WTC11 (cell line): ENCODE measurements at regions not wholly inside any gene's neighbourhood (a gene's known extent, or its start where the extent isn't known, plus 50 kb on each side); places are given as distances from the start of the nearest gene placed in this dataset.

ENCODE experiments used
- CBFB ChIP-seq: sonication (generic); formaldehyde crosslinking; IDR thresholded peaks from 2 replicates; pipeline ENCODE4 v1.8.1; 2022; ENCODE audit warnings: mild to moderate bottlenecking, low read depth, missing genetic modification reagents
- CREB1 ChIP-seq: sonication (generic); formaldehyde crosslinking; IDR thresholded peaks from 2 replicates; pipeline ENCODE4 v1.8.0; 2023; ENCODE audit warnings: mild to moderate bottlenecking, missing genetic modification reagents
- IRF2 ChIP-seq: sonication (generic); formaldehyde crosslinking; IDR thresholded peaks from 2 replicates; pipeline ENCODE4 v1.8.0; 2022; ENCODE audit warnings: low read depth, missing genetic modification reagents, borderline replicate concordance
- MXD4 ChIP-seq: fragments of 250-450 bp; sonication (Bioruptor Pico); IDR thresholded peaks from 2 replicates; pipeline ENCODE4 v1.8.0; 2021; ENCODE audit warnings: mild to moderate bottlenecking, moderate library complexity, borderline replicate concordance
- NR2C2 ChIP-seq: sonication (generic); formaldehyde crosslinking; IDR thresholded peaks from 2 replicates; pipeline ENCODE4 v1.8.0; 2022; ENCODE audit warnings: mild to moderate bottlenecking, missing genetic modification reagents
- ZBTB21 ChIP-seq: sonication (generic); formaldehyde crosslinking; IDR thresholded peaks from 2 replicates; pipeline ENCODE4 v1.8.1; 2023; ENCODE audit warnings: mild to moderate bottlenecking, missing genetic modification reagents, borderline replicate concordance
- ZNF121 ChIP-seq: sonication (generic); formaldehyde crosslinking; IDR thresholded peaks from 2 replicates; pipeline ENCODE4 v1.8.0; 2023; ENCODE audit warnings: missing genetic modification reagents
- TF ChIP-seq, protein P1 (sequence below): fragments of 200-600 bp; IDR thresholded peaks from 2 replicates; pipeline ENCODE4 v1.8.0; 2022; ENCODE audit warnings: antibody characterized with exemption
- TF ChIP-seq, protein P2 (sequence below): sonication (generic); formaldehyde crosslinking; IDR thresholded peaks from 2 replicates; pipeline ENCODE4 v1.8.1; 2023; ENCODE audit warnings: mild to moderate bottlenecking, moderate library complexity, missing genetic modification reagents
- TF ChIP-seq, protein P3 (sequence below): fragments of 250-450 bp; sonication (Bioruptor Pico); IDR thresholded peaks from 2 replicates; pipeline ENCODE4 v1.9.0; 2021; ENCODE audit warnings: moderate library complexity, mild to moderate bottlenecking, inconsistent platforms, borderline replicate concordance

DNA sequence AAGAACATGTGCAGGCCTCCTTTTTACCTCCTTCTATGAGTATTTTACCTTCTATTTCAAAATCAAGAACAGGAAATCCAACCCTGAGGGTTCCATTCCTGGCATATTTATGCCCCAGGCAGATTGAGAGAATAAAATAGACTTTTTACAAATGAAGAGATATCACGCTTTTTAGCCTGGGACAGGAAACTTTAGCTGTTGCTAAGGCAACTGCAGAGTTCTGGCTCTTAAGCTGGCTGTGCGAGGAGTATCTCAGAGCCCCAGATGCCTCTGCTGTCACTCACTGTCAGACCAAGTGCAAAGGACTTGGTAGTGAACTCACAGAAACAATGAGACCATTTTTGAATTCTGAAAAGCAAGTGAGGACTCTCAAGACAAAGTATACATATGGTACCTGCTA lies 69.5 kb upstream of the HSPB3 start:
- TF ChIP-seq ZNF121 (CRISPR knock-in tag): no peak
- TF ChIP-seq MXD4: no peak
- TF ChIP-seq, protein P1, sequence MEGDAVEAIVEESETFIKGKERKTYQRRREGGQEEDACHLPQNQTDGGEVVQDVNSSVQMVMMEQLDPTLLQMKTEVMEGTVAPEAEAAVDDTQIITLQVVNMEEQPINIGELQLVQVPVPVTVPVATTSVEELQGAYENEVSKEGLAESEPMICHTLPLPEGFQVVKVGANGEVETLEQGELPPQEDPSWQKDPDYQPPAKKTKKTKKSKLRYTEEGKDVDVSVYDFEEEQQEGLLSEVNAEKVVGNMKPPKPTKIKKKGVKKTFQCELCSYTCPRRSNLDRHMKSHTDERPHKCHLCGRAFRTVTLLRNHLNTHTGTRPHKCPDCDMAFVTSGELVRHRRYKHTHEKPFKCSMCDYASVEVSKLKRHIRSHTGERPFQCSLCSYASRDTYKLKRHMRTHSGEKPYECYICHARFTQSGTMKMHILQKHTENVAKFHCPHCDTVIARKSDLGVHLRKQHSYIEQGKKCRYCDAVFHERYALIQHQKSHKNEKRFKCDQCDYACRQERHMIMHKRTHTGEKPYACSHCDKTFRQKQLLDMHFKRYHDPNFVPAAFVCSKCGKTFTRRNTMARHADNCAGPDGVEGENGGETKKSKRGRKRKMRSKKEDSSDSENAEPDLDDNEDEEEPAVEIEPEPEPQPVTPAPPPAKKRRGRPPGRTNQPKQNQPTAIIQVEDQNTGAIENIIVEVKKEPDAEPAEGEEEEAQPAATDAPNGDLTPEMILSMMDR: no peak
- no peak for TF ChIP-seq CBFB
- no peak for TF ChIP-seq ZBTB21 (CRISPR knock-in tag)
- no peak for TF ChIP-seq CREB1
- no peak for TF ChIP-seq IRF2 (CRISPR knock-in tag)
- TF ChIP-seq, protein P2, sequence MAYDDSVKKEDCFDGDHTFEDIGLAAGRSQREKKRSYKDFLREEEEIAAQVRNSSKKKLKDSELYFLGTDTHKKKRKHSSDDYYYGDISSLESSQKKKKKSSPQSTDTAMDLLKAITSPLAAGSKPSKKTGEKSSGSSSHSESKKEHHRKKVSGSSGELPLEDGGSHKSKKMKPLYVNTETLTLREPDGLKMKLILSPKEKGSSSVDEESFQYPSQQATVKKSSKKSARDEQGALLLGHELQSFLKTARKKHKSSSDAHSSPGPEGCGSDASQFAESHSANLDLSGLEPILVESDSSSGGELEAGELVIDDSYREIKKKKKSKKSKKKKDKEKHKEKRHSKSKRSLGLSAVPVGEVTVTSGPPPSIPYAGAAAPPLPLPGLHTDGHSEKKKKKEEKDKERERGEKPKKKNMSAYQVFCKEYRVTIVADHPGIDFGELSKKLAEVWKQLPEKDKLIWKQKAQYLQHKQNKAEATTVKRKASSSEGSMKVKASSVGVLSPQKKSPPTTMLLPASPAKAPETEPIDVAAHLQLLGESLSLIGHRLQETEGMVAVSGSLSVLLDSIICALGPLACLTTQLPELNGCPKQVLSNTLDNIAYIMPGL (CRISPR knock-in tag): no peak
- TF ChIP-seq, protein P3, sequence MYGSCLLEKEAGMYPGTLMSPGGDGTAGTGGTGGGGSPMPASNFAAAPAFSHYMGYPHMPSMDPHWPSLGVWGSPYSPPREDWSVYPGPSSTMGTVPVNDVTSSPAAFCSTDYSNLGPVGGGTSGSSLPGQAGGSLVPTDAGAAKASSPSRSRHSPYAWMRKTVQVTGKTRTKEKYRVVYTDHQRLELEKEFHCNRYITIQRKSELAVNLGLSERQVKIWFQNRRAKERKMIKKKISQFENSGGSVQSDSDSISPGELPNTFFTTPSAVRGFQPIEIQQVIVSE (CRISPR knock-in tag): no peak
- TF ChIP-seq NR2C2 (CRISPR knock-in tag): no peak
